ENCODE measurements at regions not wholly inside any gene's neighbourhood (a gene's known extent, or its start where the extent isn't known, plus 50 kb on each side); places are given as distances from the start of the nearest gene placed in this dataset.

DNA sequence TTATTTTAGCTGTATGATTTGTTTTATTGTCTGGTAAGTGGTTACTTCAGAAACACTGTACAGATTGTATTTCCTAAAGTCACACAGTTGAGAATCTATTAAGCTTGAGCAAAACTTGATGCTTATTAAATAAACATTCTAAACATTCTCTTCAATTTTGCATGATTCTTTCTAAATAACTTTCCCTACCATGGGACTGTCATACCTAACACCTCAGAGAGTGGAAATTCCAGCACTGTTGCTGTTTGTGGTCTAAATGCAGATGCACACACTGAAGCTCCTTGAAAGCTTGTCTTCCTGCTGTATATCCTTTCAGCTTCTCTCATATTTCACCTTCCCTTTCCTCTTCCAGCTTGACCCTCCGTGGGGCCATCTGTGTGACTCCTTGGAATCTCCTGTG is 392.0 kb downstream of the LRIG3 start:
- DNase-seq (ENCODE audit: low read depth), result peak; percentile 49
- TF ChIP-seq, protein P1, sequence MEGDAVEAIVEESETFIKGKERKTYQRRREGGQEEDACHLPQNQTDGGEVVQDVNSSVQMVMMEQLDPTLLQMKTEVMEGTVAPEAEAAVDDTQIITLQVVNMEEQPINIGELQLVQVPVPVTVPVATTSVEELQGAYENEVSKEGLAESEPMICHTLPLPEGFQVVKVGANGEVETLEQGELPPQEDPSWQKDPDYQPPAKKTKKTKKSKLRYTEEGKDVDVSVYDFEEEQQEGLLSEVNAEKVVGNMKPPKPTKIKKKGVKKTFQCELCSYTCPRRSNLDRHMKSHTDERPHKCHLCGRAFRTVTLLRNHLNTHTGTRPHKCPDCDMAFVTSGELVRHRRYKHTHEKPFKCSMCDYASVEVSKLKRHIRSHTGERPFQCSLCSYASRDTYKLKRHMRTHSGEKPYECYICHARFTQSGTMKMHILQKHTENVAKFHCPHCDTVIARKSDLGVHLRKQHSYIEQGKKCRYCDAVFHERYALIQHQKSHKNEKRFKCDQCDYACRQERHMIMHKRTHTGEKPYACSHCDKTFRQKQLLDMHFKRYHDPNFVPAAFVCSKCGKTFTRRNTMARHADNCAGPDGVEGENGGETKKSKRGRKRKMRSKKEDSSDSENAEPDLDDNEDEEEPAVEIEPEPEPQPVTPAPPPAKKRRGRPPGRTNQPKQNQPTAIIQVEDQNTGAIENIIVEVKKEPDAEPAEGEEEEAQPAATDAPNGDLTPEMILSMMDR (conservative IDR thresholded peaks at IDR 0.05; ENCODE audit: low read depth, low read length), result no peak
- H3K4me3 ChIP-seq (ENCODE audit: low read depth, low read length), result no peak overlapping the region

DNA sequence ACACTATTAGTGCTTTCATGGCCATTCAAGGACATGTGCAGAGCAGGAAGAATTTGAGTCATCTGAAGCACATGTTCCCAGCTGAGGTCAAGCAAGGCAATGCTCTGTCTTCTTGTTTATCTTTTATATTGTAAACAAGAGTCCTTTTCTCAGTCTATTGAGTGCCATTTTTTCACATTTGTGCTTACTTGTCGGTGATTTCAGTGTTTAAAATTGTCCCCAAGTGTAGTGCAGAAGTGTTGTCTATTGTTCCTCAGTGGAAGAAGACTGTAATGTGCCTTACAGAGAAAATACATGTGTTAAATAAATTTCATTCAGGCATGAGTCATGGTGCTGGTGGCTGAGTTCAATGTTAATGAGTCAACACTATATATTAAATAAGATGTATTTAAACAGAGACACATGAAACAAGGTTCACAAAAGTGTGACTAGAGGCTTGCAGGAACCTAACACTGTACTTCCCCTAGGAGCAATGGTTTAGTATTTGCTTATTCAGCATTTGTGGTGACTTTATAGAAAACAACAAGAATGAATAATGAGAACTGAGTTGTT is 391.1 kb downstream of the LRIG3 start:
- TF ChIP-seq, protein P1 (conservative IDR thresholded peaks at IDR 0.05; ENCODE audit: low read depth, low read length), result no peak
- no peak overlapping the region for H3K4me3 ChIP-seq (ENCODE audit: low read depth, low read length)
- peak; percentile 79 for DNase-seq (ENCODE audit: low read depth)

DNA sequence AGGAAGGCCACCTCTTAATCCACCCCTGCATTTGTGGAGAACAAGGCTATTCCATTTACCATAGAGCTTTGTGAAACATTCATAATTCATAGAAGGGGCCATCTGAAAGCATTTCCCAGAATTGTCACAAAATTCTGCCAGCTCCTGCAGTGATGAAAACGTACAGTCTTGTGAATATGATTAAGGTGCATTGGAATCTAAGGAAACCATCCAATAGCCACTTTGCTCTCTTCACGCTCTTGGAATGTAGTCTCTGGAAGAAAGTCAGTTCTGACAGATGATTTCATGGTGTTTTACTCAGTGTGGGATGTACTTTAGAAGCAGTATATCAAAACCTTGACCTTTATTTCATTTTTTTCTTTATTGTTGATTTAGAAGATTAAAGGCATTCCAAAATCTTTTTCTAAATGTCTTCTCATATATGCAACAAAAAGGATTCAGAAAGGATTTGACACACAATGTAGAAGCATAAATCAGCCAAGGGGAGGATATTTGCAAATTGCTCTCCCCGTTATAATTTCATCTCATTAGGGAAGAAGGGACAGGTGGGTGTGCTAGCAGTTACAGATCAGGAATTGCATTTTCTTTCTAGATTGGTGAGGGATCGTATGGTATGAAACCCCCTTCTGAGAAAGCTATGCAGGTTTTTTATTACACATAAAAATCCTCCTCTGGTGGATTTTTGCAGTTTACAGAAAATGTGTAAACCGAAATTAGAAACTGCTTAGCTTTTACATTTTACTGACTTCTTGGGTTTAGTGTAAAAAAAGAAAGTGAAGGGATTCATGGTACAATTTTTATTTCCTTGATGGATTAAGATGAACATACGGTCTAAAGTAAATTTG is 390.2 kb downstream of the LRIG3 start:
- peak; percentile 98 for DNase-seq (ENCODE audit: low read depth)
- TF ChIP-seq, protein P1 (conservative IDR thresholded peaks at IDR 0.05; ENCODE audit: low read depth, low read length), result no peak
- no peak overlapping the region for H3K4me3 ChIP-seq (ENCODE audit: low read depth, low read length)

DNA sequence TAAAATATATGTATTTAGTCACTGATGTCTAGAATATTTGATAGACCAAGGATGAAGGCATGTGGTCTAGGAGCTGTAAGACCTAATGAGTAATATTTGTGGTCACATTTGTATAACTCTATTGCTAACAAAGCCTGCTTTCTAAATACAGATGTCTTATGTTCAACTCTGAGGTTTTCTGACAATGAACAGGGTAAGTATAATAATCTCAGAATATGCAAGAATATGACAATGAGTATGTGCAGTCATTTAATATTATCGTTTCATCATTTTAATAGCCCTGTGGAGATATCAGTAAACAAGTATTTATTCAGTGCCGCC is 389.6 kb downstream of the LRIG3 start:
- no peak overlapping the region for H3K4me3 ChIP-seq (ENCODE audit: low read depth, low read length)
- TF ChIP-seq, protein P1 (conservative IDR thresholded peaks at IDR 0.05; ENCODE audit: low read depth, low read length), result no peak
- DNase-seq (ENCODE audit: low read depth), result peak; percentile 83

DNA sequence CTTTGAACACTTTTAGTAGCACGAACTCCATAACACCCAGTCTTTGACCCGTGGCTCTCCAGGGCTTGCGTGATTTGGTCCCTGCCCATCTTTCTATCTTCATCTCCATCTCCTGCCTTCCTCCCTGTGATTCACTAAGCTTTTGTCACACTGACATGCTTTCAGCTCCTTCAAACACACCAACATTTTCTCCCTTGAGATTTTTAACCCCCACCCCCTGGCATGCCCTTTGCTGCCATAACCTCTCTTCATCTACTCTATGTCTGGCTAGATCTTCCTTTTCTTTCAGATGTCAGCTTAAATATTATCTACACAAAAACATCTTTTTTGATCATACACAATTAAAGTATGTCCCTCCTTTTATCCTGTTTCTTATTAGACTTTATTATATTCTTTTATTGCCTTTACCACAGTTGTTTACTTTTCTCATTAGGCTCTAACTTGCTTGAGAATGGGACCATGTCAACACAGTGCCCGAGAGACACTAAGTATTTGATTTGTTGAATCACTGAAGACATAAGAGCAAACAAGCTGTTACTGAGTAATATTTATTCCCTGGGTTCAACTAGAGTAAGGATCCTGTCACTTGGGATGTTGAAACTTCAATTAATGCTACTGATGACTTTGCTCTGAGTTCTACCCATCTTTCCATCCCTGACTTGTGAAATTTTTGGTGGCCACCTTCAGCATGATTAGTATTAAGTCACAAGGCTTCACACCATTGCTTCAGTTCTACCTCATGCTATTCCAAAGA is 387.3 kb downstream of the LRIG3 start:
- no peak overlapping the region for H3K4me3 ChIP-seq (ENCODE audit: low read depth, low read length)
- DNase-seq (ENCODE audit: low read depth), result no peak
- TF ChIP-seq, protein P1 (conservative IDR thresholded peaks at IDR 0.05; ENCODE audit: low read depth, low read length), result no peak

DNA sequence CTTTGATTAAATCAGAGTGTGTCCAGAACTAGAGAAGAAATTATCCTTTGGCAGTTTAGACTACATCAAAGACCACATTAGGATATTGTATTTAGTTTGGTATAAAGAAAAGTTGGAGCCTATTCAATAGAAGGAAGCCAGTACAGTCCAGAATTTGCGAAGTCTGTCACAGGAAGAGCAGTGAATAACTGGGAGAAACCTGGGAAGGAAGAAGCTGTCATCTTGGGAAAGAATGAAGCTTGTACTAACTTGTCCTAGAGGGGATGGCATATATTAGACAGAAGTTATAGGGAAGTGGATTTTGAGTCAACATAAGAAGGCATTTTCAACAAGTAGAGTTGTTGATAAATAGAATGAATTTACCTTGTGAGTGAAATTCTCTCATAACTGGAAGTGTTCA is 386.7 kb downstream of the LRIG3 start:
- DNase-seq (ENCODE audit: low read depth), result no peak
- no peak overlapping the region for H3K4me3 ChIP-seq (ENCODE audit: low read depth, low read length)
- TF ChIP-seq, protein P1 (conservative IDR thresholded peaks at IDR 0.05; ENCODE audit: low read depth, low read length), result no peak
